Skeletal muscle tissue (tissue), 3 donors: ENCODE measurements at regions not wholly inside any gene's neighbourhood (a gene's known extent, or its start where the extent isn't known, plus 50 kb on each side); places are given as distances from the start of the nearest gene placed in this dataset.

Source experiments
- H3K27ac ChIP-seq: one replicate; pipeline ENCODE4 v1.7.0; 2013; ENCODE audit warnings: mild to moderate bottlenecking, low read depth, low read length, inconsistent platforms
- H3K27me3 ChIP-seq, 3 donors: one replicate each; pipeline ENCODE4 v1.7.0; 2013; ENCODE audit warnings: low read length in 3 of 3; ENCODE audit not compliant: control insufficient read depth in 3 of 3, insufficient read depth in 3 of 3
- H3K36me3 ChIP-seq, 3 donors: one replicate each; pipeline ENCODE4 v1.7.0; 2013; ENCODE audit warnings: low read length in 3 of 3; ENCODE audit not compliant: control insufficient read depth in 3 of 3, insufficient read depth in 3 of 3
- H3K4me1 ChIP-seq, 3 donors: one replicate each; pipeline ENCODE4 v1.7.0; 2013; ENCODE audit warnings: low read length in 3 of 3, mild to moderate bottlenecking in 3 of 3; ENCODE audit not compliant: control insufficient read depth in 3 of 3, insufficient read depth in 3 of 3
- H3K4me3 ChIP-seq, 3 donors: one replicate each; pipeline ENCODE4 v1.7.0; 2013; ENCODE audit warnings: low read length in 3 of 3
- H3K9ac ChIP-seq, 3 donors: one replicate each; pipeline ENCODE4 v1.7.0; 2013; ENCODE audit warnings: low read length in 3 of 3, mild to moderate bottlenecking in 3 of 3, moderate library complexity in 2 of 3, low read depth in 1 of 3
- H3K9me3 ChIP-seq, 3 donors: one replicate each; pipeline ENCODE4 v1.7.0; 2013; ENCODE audit warnings: low read length in 3 of 3; ENCODE audit not compliant: control insufficient read depth in 3 of 3
- donor health status: Osteomylitis.

DNA sequence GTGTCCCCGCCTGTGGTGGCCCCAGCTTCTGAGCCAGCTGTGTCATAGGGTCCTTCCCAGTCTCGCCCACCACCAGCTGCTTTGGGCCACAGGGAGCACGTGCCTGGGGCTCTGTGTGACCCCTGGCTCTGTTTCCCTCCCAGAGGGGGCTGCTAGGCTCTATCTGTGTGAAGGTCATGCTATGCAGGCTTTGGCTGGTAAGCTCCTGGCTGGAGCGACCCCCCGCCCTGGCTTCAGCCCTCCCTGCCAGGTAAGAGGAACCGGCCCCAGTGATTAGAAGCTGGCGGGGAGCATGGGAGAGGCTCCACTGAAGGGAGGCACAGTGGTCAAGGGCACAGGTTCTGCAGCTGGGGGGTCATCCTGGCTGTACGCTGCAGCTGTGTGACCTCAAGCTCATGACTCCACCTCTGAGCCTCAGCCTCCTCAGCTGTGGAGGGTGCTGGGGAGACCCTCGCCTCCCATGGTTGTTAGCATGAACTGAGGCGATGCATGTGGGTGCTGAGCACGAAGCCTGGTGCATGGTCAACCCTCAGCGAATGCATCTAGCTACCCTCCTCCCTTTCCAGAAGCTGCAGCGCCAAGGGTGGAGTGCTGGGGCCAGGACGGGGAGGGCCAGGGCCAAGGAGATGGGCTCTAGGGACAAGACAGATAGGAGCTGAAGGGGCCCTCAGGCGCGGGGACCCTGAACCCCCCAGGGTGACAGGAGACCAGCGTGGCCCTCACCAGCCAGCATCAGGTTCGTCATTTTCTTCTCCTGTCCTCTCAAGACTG, 163.8 kb upstream of the MVB12B start:
- Histone ChIP-seq H3K27ac (no peak overlapping the region), H3K27me3 (peaks cover 8 to 53% (median 45%) of the 10 kb centered on the region in 3 donors), H3K9me3 (no peaks in the 10 kb centered on the region), H3K9ac (no peak overlapping the region), H3K4me1 (no peaks in the 10 kb centered on the region), H3K4me3 (no peak overlapping the region), H3K36me3 (no peaks in the 10 kb centered on the region)

DNA sequence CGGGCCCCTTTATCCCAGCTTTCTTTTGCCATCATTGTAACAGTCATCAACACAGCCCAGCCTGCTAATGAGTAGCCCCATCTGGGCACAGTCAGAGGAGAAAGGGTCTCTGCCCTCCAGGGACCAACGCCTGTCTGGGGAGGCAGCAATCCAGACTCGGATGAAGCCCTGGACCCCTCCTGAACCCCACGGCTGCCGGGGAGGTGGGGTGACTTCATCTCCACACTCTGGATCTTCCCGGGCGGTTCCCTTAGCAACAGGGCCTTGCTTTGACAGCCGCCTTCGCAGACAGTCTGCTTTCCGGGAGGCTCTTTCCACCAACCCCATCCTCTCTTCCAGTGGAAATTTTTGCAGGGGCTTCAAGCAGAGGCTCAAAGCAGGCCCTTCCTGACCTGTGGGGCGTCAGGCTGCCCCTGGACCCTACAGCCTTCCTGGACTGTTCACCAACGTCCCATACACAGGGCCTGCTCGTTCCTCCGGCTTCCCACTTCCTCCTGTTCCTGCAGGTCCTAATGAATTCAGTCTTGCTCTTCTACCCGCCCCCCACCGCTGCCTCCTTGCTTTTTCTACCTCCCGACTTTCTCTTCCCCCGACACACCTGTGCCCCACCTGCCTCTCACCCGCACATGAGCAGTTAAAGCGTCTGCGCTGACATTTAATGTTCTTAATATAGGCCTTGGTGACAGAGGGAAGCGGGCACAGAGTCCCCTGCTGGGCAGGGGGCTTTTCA, 161.7 kb upstream of the MVB12B start:
- Histone ChIP-seq H3K27ac (no peak overlapping the region), H3K9me3 (no peaks in the 10 kb centered on the region), H3K27me3 (peaks cover 12 to 43% (median 32%) of the 10 kb centered on the region in 3 donors), H3K4me1 (no peaks in the 10 kb centered on the region), H3K4me3 (no peak overlapping the region), H3K36me3 (no peaks in the 10 kb centered on the region), H3K9ac (no peak overlapping the region)

DNA sequence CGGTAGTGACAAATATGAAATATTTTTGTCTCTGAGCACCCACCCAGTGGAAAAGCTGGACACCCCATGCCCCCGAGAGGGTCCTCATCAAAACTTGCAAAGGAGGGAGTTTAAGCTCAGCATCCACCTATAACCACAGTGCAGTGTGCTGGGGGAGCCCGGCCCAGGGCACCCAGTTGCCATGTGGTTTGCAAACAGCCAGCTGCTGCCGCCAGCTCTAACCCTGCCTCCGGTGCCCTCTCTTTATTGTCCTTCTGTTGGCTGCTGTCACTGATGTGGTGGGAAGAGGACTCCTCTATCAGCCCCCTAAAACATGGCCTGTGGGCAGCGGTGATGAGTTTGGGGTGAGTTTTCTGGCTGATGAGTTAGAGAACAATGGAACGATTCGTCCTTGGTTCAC, 160.9 kb upstream of the MVB12B start:
- no peak overlapping the region for H3K4me3 ChIP-seq
- no peaks in the 10 kb centered on the region for H3K9me3 ChIP-seq
- no peaks in the 10 kb centered on the region for H3K4me1 ChIP-seq
- H3K9ac ChIP-seq, result no peak overlapping the region
- no peak overlapping the region for H3K27ac ChIP-seq
- H3K27me3 ChIP-seq, result peaks cover 12 to 42% (median 39%) of the 10 kb centered on the region in 3 donors
- no peaks in the 10 kb centered on the region for H3K36me3 ChIP-seq

DNA sequence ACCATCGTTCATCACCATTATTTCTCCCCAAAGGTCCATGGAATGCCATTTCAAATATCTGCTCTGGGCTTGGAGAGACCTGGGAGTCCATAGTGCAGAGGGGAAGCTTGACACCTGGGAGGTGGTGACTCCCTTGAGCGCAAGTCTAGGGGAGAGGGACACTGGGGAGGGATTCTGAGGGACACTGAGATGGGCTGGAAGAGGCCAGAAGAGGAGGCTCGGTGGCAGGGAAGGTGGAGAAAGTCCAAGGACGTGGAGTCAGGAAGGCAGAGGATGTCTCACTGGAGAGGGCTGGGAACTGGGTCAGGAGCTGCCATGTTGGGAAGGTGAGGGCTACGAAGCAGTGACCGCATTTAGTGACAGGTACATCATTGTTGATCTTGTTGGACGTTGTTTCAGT, 160.3 kb upstream of the MVB12B start:
- Histone ChIP-seq H3K27me3 (peaks cover 12 to 42% (median 39%) of the 10 kb centered on the region in 3 donors), H3K27ac (no peak overlapping the region), H3K4me3 (no peak overlapping the region), H3K9ac (no peak overlapping the region), H3K36me3 (no peaks in the 10 kb centered on the region), H3K9me3 (no peaks in the 10 kb centered on the region), H3K4me1 (no peaks in the 10 kb centered on the region)

DNA sequence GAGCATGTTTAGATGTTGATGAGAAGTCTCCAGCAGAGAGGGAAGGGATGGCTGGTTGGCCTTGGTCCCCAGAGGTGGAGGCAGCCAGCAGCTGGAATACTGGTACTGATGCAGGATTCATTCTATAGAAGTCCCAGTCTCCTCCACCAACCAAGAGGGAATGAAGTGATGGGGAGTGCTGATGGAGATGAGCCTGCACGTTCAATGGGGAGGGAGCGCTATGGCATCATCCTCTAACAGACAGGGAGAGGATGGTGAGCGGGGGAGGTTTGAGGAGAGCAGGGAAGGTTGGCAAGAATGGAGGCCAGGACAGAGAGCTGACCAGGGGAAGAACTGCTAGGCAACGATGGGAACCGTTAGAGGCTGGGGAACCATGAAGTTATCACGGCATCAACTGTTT, 159.8 kb upstream of the MVB12B start:
- Histone ChIP-seq H3K4me3 (no peak overlapping the region), H3K9me3 (no peaks in the 10 kb centered on the region), H3K4me1 (no peaks in the 10 kb centered on the region), H3K9ac (no peak overlapping the region), H3K27ac (no peak overlapping the region), H3K27me3 (peaks cover 12 to 39% (median 36%) of the 10 kb centered on the region in 3 donors), H3K36me3 (no peaks in the 10 kb centered on the region)

DNA sequence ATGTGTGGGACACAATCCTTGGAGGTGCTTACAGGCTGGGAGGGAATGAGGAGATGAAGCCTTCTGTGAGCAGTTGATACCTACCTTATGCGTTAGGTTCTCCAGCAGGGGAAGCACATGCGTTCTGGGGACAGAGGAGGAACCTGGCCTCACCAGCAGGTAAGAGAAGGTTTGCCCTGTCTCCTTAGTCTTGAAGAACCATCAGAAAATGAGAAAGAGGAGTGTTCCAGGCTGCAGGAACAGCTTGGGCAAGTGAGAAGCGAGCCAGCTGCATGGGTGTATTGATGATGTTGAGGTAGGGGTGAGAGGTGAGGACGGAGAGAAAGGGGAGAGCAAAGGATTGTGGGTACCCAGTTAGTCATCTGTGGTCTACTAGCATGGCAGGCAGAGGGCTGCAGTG, 156.9 kb upstream of the MVB12B start:
- Histone ChIP-seq H3K36me3 (no peaks in the 10 kb centered on the region), H3K27me3 (peaks cover 12 to 33% (median 26%) of the 10 kb centered on the region in 3 donors), H3K4me3 (no peak overlapping the region), H3K9me3 (no peaks in the 10 kb centered on the region), H3K9ac (no peak overlapping the region), H3K27ac (no peak overlapping the region), H3K4me1 (no peaks in the 10 kb centered on the region)

DNA sequence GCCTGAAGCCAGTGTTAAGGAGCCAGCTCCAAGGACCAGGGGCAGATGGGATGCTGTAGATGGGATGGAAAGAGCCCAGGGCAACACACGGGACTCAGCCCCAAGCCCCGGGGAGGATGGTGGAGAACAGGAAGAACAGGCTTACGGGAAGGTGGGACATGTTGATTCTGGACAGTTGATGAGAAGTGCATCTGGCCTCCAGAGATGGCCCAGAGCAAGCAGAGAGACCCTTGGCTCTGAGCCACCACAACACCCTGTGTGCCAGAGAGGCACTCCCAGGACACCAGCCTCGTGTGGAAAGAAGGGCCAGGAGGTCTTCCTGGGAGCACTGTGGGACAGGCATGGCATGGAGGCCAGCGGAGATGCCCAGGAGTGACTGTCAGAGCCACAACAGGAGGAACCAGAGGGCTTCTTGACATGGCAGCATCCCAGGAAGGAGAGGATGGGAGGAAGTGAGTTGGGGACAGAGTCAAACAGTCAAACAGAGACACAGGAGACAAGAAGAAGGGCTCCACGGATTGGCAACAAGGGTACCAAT, 156.3 kb upstream of the MVB12B start:
- Histone ChIP-seq H3K36me3 (no peaks in the 10 kb centered on the region), H3K9ac (no peak overlapping the region), H3K9me3 (no peaks in the 10 kb centered on the region), H3K4me1 (no peaks in the 10 kb centered on the region), H3K4me3 (no peak overlapping the region), H3K27ac (no peak overlapping the region), H3K27me3 (peaks cover 8 to 32% (median 24%) of the 10 kb centered on the region in 3 donors)

DNA sequence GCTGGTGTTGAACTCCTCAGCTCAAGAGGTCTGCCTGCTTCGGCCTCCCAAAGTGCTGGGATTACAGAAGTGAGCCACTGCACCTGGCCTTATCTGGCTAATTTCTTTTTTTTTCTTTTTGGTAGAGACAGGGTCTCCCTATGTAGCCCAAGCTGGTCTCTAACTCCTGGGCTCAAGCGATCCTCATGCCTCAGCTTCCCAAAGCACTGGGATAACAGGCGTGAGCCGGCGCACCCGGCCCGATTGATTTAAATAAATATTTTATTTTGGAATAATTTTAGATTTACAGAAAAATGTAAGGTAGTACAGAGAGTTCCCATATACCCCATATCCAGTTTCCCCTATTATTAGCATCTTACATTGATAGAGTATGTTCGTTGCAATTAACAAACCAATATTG, 155.0 kb upstream of the MVB12B start:
- Histone ChIP-seq H3K27ac (no peak overlapping the region), H3K9me3 (no peaks in the 10 kb centered on the region), H3K9ac (no peak overlapping the region), H3K27me3 (peaks cover 5 to 20% (median 12%) of the 10 kb centered on the region in 3 donors), H3K4me3 (no peak overlapping the region), H3K36me3 (no peaks in the 10 kb centered on the region), H3K4me1 (no peaks in the 10 kb centered on the region)

DNA sequence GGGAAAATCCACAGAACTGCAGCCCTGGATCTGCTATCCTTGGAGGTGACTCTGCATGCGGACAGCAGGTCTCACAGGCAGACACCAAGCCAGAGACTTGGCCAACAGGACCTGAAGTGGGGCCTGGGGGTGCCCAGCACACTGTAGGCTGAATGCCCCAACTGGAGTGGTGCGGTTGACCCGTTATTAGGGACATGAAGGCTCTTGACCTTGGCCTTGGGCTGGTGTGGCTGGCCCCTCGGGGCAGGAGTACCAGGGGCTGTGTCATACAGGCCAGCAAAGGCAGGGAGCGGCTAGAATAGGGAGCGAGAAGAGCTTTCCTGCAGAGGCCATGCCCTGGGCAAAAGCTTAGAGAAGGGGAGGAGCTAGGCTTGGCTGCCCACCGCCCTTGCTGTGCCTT, 153.2 kb upstream of the MVB12B start:
- Histone ChIP-seq H3K4me1 (no peaks in the 10 kb centered on the region), H3K36me3 (no peaks in the 10 kb centered on the region), H3K9me3 (no peaks in the 10 kb centered on the region), H3K27ac (no peak overlapping the region), H3K27me3 (peaks cover 5 to 16% (median 9%) of the 10 kb centered on the region in 3 donors), H3K4me3 (no peak overlapping the region), H3K9ac (no peak overlapping the region)

DNA sequence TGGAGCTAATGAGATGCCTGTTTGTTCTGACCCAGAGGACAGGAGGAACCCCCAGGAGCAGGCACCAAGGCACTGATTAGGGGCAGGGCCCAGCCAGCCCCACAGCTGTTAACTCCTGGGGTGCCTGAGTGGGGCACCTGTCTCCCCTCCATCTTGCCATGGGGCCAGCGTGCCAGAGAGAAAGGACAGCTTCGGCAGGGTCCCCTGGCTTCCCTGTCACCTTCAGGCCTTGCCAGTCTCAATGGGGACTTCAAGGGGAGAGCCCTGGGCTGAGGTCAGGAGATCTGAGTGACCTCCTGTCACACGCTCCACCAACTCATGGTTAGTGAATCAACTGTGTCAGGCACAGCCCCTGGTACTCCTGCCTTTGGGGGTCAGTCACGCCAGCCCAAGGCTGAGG, 152.7 kb upstream of the MVB12B start:
- Histone ChIP-seq H3K27me3 (peaks cover 5 to 16% (median 9%) of the 10 kb centered on the region in 3 donors), H3K36me3 (no peaks in the 10 kb centered on the region), H3K9ac (no peak overlapping the region), H3K27ac (no peak overlapping the region), H3K4me1 (no peaks in the 10 kb centered on the region), H3K9me3 (no peaks in the 10 kb centered on the region), H3K4me3 (no peak overlapping the region)
